ENCODE measurements at regions not wholly inside any gene's neighbourhood (a gene's known extent, or its start where the extent isn't known, plus 50 kb on each side); places are given as distances from the start of the nearest gene placed in this dataset.

DNA sequence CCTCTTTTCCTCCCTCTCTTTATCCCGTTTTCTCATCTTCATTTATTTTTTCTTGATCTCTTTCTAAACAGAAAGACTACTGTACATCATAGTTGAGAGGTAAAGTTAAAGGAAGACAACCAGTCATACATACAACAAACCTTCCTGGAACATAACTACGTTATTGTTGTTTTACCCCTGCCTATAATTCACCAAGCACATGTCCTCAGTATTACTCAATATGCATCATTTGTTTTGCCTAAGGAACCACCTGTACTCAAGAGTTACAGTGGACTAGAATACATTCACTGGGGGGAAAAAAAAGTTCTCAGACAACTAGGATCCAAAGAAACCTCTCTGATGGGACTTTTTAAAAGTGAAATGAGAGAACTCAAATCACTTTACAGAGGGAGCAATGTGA, 344.7 kb upstream of the RBMS3 start (continued):
- TF ChIP-seq, protein P1, sequence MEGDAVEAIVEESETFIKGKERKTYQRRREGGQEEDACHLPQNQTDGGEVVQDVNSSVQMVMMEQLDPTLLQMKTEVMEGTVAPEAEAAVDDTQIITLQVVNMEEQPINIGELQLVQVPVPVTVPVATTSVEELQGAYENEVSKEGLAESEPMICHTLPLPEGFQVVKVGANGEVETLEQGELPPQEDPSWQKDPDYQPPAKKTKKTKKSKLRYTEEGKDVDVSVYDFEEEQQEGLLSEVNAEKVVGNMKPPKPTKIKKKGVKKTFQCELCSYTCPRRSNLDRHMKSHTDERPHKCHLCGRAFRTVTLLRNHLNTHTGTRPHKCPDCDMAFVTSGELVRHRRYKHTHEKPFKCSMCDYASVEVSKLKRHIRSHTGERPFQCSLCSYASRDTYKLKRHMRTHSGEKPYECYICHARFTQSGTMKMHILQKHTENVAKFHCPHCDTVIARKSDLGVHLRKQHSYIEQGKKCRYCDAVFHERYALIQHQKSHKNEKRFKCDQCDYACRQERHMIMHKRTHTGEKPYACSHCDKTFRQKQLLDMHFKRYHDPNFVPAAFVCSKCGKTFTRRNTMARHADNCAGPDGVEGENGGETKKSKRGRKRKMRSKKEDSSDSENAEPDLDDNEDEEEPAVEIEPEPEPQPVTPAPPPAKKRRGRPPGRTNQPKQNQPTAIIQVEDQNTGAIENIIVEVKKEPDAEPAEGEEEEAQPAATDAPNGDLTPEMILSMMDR (IDR thresholded peaks at IDR 0.05 in 2 of 3, conservative IDR thresholded peaks at IDR 0.05 in 1 of 3; ENCODE audit: borderline replicate concordance in 1 of 3, insufficient read depth in 1 of 3, low read depth in 2 of 3, low read length in 2 of 3), result no peak
- no peak for TF ChIP-seq POLR2A (IDR thresholded peaks at IDR 0.05; ENCODE audit: borderline replicate concordance, extremely low read depth, insufficient read depth, insufficient read length)
- no peak for TF ChIP-seq EZH2 (IDR thresholded peaks at IDR 0.05)
- no peak for TF ChIP-seq FOSL1 (IDR thresholded peaks at IDR 0.05; ENCODE audit: low read depth)

DNA sequence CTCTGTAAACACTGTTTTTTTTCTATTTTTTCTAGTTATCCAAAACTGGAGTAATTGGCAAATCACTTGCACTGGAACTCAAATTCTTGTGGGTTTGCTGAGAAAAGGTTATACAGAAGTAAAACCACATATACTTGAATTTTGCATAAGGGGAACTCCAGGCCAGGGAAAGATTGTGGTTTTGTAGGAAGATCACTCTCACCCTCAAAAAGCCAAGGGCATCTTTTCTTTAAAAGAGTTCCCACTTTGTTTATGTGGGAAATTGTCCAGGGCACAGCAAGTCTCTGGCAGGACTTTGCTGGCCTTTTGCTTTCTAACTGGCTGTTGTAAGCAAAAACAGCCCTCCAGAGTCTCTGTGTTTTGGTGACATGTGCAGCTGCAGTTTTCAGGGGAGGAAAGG, 340.3 kb upstream of the RBMS3 start:
- no peaks in the 10 kb centered on the region for H3K36me3 ChIP-seq (ENCODE audit: control insufficient read depth in 1 of 2, insufficient read depth in 2 of 2, low read length in 2 of 2)
- POLR2A ChIA-PET, result no interaction called here
- BruUV-seq (replicated peaks), result no TSS peak
- H3K4me2 ChIP-seq (ENCODE audit: low read length), result no peak overlapping the region
- no peaks in the 10 kb centered on the region for H4K20me1 ChIP-seq (ENCODE audit: insufficient read depth)
- no peaks in the 10 kb centered on the region for H3K4me1 ChIP-seq (ENCODE audit: control insufficient read depth in 1 of 2, insufficient read depth in 2 of 2, low read length in 2 of 2)
- TF ChIP-seq, protein P1 (IDR thresholded peaks at IDR 0.05 in 2 of 3, conservative IDR thresholded peaks at IDR 0.05 in 1 of 3; ENCODE audit: borderline replicate concordance in 1 of 3, insufficient read depth in 1 of 3, low read depth in 2 of 3, low read length in 2 of 3), result no peak
- TF ChIP-seq EGR1 (IDR thresholded peaks at IDR 0.05; ENCODE audit: low read depth), result no peak
- TF ChIP-seq SIN3A (IDR thresholded peaks at IDR 0.05; ENCODE audit: low read depth), result no peak
- TF ChIP-seq POLR2AphosphoS5 (IDR thresholded peaks at IDR 0.05; ENCODE audit: low read depth, low read length), result no peak
- no peak for TF ChIP-seq CBX3 (IDR thresholded peaks at IDR 0.05; ENCODE audit: low read depth)
- TF ChIP-seq ZFX (IDR thresholded peaks at IDR 0.05), result no peak
- TF ChIP-seq SRF (IDR thresholded peaks at IDR 0.05; ENCODE audit: low read depth), result no peak
- DNase-seq (ENCODE audit: low read depth, low spot score) (no peak), ATAC-seq (no peak)
- H3K4me3 ChIP-seq (replicated peaks in 1 of 2; ENCODE audit: low read depth in 1 of 2, low read length in 2 of 2), result no peak overlapping the region
- intact Hi-C loops (cut with micrococcal nuclease), result no loop called here
- H3K9ac ChIP-seq (ENCODE audit: low read length), result no peak overlapping the region
- no peak overlapping the region for H3K27ac ChIP-seq (ENCODE audit: low read depth, low read length)
- no peak overlapping the region for H2AFZ ChIP-seq (ENCODE audit: low read depth, low read length, poor library complexity, severe bottlenecking)
- H3K27me3 ChIP-seq (ENCODE audit: insufficient read depth, low read length), result no peaks in the 10 kb centered on the region
- H3K79me2 ChIP-seq (ENCODE audit: insufficient read depth, low read length), result no peaks in the 10 kb centered on the region
- no peaks in the 10 kb centered on the region for H3K9me3 ChIP-seq (ENCODE audit: control insufficient read depth in 1 of 2, insufficient read depth in 1 of 2, low read depth in 1 of 2, low read length in 2 of 2)
- H3K9me2 ChIP-seq (ENCODE audit: insufficient read depth), result no peaks in the 10 kb centered on the region
- CTCF ChIA-PET, result no interaction called here
- RAD21 ChIA-PET (ENCODE audit: low non-redundant PET in 1 of 2, low total read pairs in 2 of 2, uncharacterized antibody in 2 of 2, unreplicated experiment in 2 of 2), result no interaction called here

All from HCT116 (cell line).